OCI-LY1 (cell line): ENCODE measurements at regions not wholly inside any gene's neighbourhood (a gene's known extent, or its start where the extent isn't known, plus 50 kb on each side); places are given as distances from the start of the nearest gene placed in this dataset.

Source experiments
- H2AFZ ChIP-seq: fragments of 200-600 bp; sonication (generic), shearing (Covaris generic); 2 replicates; pipeline ENCODE4 v1.6.0; 2014; ENCODE audit warnings: antibody characterized with exemption, mild to moderate bottlenecking, low read length
- H3F3A ChIP-seq: fragments of 200-600 bp; sonication (generic), shearing (Covaris generic); 2 replicates; pipeline ENCODE4 v1.6.0; 2014; ENCODE audit warnings: mild to moderate bottlenecking, antibody characterized with exemption, low read length, moderate library complexity; ENCODE audit not compliant: insufficient read depth
- H3K27ac ChIP-seq: fragments of 200-600 bp; sonication (generic); 2 replicates; pipeline ENCODE4 v1.5.1; 2014; ENCODE audit warnings: low read length, mixed run types, mild to moderate bottlenecking, low read depth; ENCODE audit not compliant: poor library complexity, severe bottlenecking
- H3K27me3 ChIP-seq: fragments of 200-600 bp; sonication (generic); 2 replicates; pipeline ENCODE4 v1.6.0; 2014; ENCODE audit warnings: antibody characterized with exemption, mild to moderate bottlenecking, low read length, moderate library complexity; ENCODE audit not compliant: insufficient read depth
- H3K36me3 ChIP-seq: fragments of 200-600 bp; sonication (generic); 2 replicates; pipeline ENCODE4 v1.6.1; 2014; ENCODE audit warnings: mild to moderate bottlenecking, antibody characterized with exemption, low read length, moderate library complexity, mixed read lengths; ENCODE audit not compliant: insufficient read depth
- H3K4me1 ChIP-seq: fragments of 200-600 bp; sonication (generic); 2 replicates; pipeline ENCODE4 v1.5.1; 2014; ENCODE audit warnings: mild to moderate bottlenecking, low read length, moderate library complexity; ENCODE audit not compliant: insufficient read depth, severe bottlenecking
- H3K4me2 ChIP-seq: fragments of 200-600 bp; sonication (generic), shearing (Covaris generic); 2 replicates; pipeline ENCODE4 v1.6.1; 2014; ENCODE audit warnings: low read length
- H3K4me3 ChIP-seq: fragments of 200-600 bp; sonication (generic); 2 replicates; pipeline ENCODE4 v1.5.1; 2014; ENCODE audit warnings: low read length, low read depth, mild to moderate bottlenecking, mixed read lengths; ENCODE audit not compliant: poor library complexity, severe bottlenecking
- H3K79me2 ChIP-seq: fragments of 200-600 bp; shearing (Covaris generic); 2 replicates; pipeline ENCODE4 v1.6.1; 2016; ENCODE audit warnings: mixed run types, low read length, mixed read lengths; ENCODE audit not compliant: insufficient read depth
- H3K9ac ChIP-seq: fragments of 200-600 bp; sonication (generic), shearing (Covaris generic); 2 replicates; pipeline ENCODE4 v1.6.1; 2014; ENCODE audit warnings: mild to moderate bottlenecking, low read length, mixed read lengths
- H3K9me2 ChIP-seq: fragments of 200-600 bp; sonication (generic), shearing (Covaris generic); 2 replicates; pipeline ENCODE4 v1.6.1; 2014; ENCODE audit warnings: low read depth, mild to moderate bottlenecking, low read length, mixed read lengths
- H3K9me3 ChIP-seq: fragments of 200-600 bp; shearing (Covaris generic); 2 replicates; pipeline ENCODE4 v1.6.1; 2014; ENCODE audit warnings: low read length, mixed read lengths
- H4K20me1 ChIP-seq: fragments of 200-600 bp; sonication (generic), shearing (Covaris generic); 2 replicates; pipeline ENCODE4 v1.6.0; 2016; ENCODE audit warnings: mild to moderate bottlenecking, low read length; ENCODE audit not compliant: insufficient read depth
- EZH2 ChIP-seq: fragments of 200-600 bp; sonication (generic), shearing (Covaris generic); IDR thresholded peaks from 2 replicates; pipeline ENCODE4 v1.8.0; 2017; ENCODE audit warnings: borderline replicate concordance, mixed run types, mild to moderate bottlenecking, antibody characterized with exemption, low read length, moderate library complexity, mixed read lengths
- TF ChIP-seq, protein P1 (sequence below): fragments of 200-600 bp; sonication (generic), shearing (Covaris generic); IDR thresholded peaks from 2 replicates; pipeline ENCODE4 v1.5.1; 2017; ENCODE audit warnings: mild to moderate bottlenecking, antibody characterized with exemption, low read length, moderate library complexity, mixed read lengths

DNA sequence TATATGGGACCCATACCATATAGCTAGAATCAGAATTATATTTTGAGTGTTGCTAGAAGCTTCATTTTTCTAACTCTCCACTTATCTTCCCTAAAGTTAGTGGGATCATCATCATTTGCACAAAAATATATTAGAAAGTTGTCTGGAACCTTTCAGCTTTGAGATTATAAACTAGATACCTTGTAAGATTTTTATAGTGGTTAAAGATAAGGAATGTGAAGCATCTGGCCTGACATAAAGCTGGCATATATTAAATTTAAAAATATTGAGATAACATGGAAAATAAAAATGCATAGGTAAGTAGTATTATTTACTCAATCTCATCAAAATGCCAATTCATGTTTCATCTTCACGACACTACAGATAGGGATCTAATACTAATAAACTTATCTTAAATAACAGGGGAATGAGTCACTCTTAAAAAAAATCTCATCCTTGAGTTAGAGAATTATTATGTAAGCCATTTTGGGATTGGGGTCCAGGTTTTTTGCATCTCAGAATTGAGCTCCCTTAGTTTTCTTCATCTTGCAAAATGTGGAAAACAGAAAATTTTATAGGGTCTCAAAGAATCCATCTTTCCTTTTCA, 318.5 kb downstream of the KCNC2 start:
- Histone ChIP-seq H3F3A (no peaks in the 10 kb centered on the region), H3K4me3 (no peak overlapping the region), H3K9me3 (no peaks in the 10 kb centered on the region), H3K27ac (no peak overlapping the region), H3K4me1 (no peaks in the 10 kb centered on the region), H3K9me2 (no peaks in the 10 kb centered on the region), H4K20me1 (no peaks in the 10 kb centered on the region), H3K27me3 (no peaks in the 10 kb centered on the region), H3K9ac (no peak overlapping the region), H3K36me3 (no peaks in the 10 kb centered on the region), H2AFZ (no peak overlapping the region), H3K4me2 (no peak overlapping the region), H3K79me2 (no peaks in the 10 kb centered on the region)
- TF ChIP-seq, protein P1, sequence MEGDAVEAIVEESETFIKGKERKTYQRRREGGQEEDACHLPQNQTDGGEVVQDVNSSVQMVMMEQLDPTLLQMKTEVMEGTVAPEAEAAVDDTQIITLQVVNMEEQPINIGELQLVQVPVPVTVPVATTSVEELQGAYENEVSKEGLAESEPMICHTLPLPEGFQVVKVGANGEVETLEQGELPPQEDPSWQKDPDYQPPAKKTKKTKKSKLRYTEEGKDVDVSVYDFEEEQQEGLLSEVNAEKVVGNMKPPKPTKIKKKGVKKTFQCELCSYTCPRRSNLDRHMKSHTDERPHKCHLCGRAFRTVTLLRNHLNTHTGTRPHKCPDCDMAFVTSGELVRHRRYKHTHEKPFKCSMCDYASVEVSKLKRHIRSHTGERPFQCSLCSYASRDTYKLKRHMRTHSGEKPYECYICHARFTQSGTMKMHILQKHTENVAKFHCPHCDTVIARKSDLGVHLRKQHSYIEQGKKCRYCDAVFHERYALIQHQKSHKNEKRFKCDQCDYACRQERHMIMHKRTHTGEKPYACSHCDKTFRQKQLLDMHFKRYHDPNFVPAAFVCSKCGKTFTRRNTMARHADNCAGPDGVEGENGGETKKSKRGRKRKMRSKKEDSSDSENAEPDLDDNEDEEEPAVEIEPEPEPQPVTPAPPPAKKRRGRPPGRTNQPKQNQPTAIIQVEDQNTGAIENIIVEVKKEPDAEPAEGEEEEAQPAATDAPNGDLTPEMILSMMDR = no peak
- no peak for TF ChIP-seq EZH2

DNA sequence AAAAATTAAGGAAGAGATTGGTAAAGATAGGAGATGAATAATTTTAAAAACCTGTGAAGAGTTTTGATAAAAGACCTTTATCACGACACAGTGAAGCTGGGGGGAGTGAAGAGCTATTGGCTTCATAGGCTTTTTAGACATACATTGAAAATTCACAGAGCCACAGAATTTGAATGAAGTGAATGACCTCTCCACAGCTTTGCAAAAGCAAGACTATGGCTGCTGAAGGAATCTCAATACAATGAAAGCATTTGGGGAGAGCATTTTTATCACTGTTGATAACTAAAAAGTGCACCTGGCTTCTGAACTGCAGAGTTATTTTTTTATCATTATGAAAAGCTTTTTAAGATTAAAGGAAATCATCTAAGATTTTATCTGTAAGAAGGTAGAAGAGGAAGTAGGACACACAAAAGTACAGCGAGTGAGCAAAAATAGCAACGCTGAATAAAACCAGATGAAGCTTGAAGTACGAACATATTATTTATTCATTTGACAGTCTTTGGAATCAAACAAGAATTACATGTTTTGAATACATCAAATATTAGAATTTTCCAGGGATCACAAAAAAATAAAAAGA, 317.5 kb downstream of the KCNC2 start:
- Histone ChIP-seq H3K9me2 (no peaks in the 10 kb centered on the region), H3K4me2 (no peak overlapping the region), H3K4me3 (no peak overlapping the region), H3K27me3 (no peaks in the 10 kb centered on the region), H3K36me3 (no peaks in the 10 kb centered on the region), H4K20me1 (no peaks in the 10 kb centered on the region), H3K4me1 (no peaks in the 10 kb centered on the region), H3F3A (no peaks in the 10 kb centered on the region), H3K9ac (no peak overlapping the region), H2AFZ (no peak overlapping the region), H3K79me2 (no peaks in the 10 kb centered on the region), H3K9me3 (no peaks in the 10 kb centered on the region), H3K27ac (no peak overlapping the region)
- TF ChIP-seq, protein P1 = no peak
- no peak for TF ChIP-seq EZH2

DNA sequence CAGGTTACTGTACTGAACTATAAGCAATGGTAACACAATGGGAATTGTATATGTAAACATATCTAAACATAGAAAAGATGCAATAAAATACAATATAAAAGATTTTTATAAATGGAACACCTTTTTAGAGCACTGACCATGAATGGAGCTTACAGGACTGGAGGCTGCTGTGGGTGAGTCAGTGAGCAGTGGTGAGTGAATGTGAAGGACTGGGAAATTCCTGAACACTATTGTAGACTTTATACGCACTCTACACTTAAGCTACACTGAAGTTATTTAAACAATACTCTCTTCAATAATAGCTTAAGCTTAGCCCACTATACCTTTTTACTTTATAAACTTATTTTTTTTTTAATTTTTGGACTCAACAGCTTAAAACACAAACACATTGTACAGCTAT, 313.5 kb downstream of the KCNC2 start:
- Histone ChIP-seq H3K36me3 (no peaks in the 10 kb centered on the region), H3K9ac (no peak overlapping the region), H3K9me2 (no peaks in the 10 kb centered on the region), H3K4me3 (no peak overlapping the region), H3K27ac (no peak overlapping the region), H3K9me3 (no peaks in the 10 kb centered on the region), H2AFZ (no peak overlapping the region), H3K79me2 (no peaks in the 10 kb centered on the region), H3K27me3 (no peaks in the 10 kb centered on the region), H3F3A (no peaks in the 10 kb centered on the region), H3K4me1 (no peaks in the 10 kb centered on the region), H3K4me2 (no peak overlapping the region), H4K20me1 (no peaks in the 10 kb centered on the region)
- TF ChIP-seq EZH2 = no peak
- TF ChIP-seq, protein P1 = no peak
